SK-N-SH (cell line): ENCODE measurements at regions not wholly inside any gene's neighbourhood (a gene's known extent, or its start where the extent isn't known, plus 50 kb on each side); places are given as distances from the start of the nearest gene placed in this dataset.

Experiments
- CTCF ChIA-PET: fragments of 300-600, 350-600 bp; formaldehyde crosslinking; extraction: SDS; loops from one replicate; lab custom pipeline; 2021; lab: Yijun Ruan, JAX
- POLR2A ChIA-PET: fragments of 350-600 bp; sonication (Branson Sonifier 250); formaldehyde crosslinking; extraction: SDS; loops from one replicate; lab custom pipeline; 2020; ENCODE audit warnings: antibody characterized with exemption, inconsistent platforms; lab: Yijun Ruan, JAX
- DNase-seq: peaks from one replicate; pipeline ENCODE4 v3.0.0; 2012
- H2AFZ ChIP-seq: fragments of 200-600 bp; sonication (generic); 2 replicates; pipeline ENCODE4 v1.8.1; 2016; ENCODE audit warnings: antibody characterized with exemption, mild to moderate bottlenecking, low read depth
- H3F3A ChIP-seq: fragments of 200-600 bp; sonication (generic); replicated peaks from 2 replicates; pipeline ENCODE3; 2016; ENCODE audit warnings: antibody characterized with exemption, mild to moderate bottlenecking; ENCODE audit not compliant: insufficient read depth
- H3K27ac ChIP-seq, 2 experiments: fragments of 200-500 bp in 1 of 2; fragments of 200-600 bp in 1 of 2; sonication (Bioruptor generic) in 1 of 2; sonication (generic), shearing (Covaris generic) in 1 of 2; 2 replicates each; pipeline versions ENCODE4 v1.5.1 to v1.6.1; 2014 to 2016; ENCODE audit warnings: low read depth in 2 of 2, inconsistent platforms in 1 of 2, low read length in 1 of 2, mild to moderate bottlenecking in 1 of 2, mixed read lengths in 1 of 2
- H3K27me3 ChIP-seq: fragments of 200-600 bp; sonication (generic), shearing (Covaris generic); 2 replicates; pipeline ENCODE4 v1.6.1; 2016; ENCODE audit warnings: mixed run types; ENCODE audit not compliant: insufficient read depth
- H3K36me3 ChIP-seq, 2 experiments: fragments of 200-500 bp in 1 of 2; fragments of 200-600 bp in 1 of 2; sonication (Bioruptor generic) in 1 of 2; sonication (generic) in 1 of 2; replicated peaks in 1 of 2; 2 replicates each; pipeline versions ENCODE3 to v1.5.1; 2014 to 2016; ENCODE audit warnings: low read length in 1 of 2, mild to moderate bottlenecking in 1 of 2; ENCODE audit not compliant: insufficient read depth in 2 of 2, control insufficient read depth in 1 of 2
- H3K4me1 ChIP-seq, 2 experiments: fragments of 200-500 bp in 1 of 2; fragments of 200-600 bp in 1 of 2; sonication (Bioruptor generic) in 1 of 2; sonication (generic), shearing (Covaris generic) in 1 of 2; 2 replicates each; pipeline versions ENCODE4 v1.5.1 to v1.6.1; 2014 to 2016; ENCODE audit warnings: low read depth in 1 of 2, low read length in 1 of 2, mixed run types in 1 of 2; ENCODE audit not compliant: insufficient read depth in 2 of 2, control insufficient read depth in 1 of 2
- H3K4me2 ChIP-seq: fragments of 200-600 bp; sonication (generic), shearing (Covaris generic); 2 replicates; pipeline ENCODE4 v1.6.1; 2017; ENCODE audit warnings: mixed run types
- H3K4me3 ChIP-seq, 2 experiments: fragments of 200-500 bp in 1 of 2; fragments of 200-600 bp in 1 of 2; sonication (Bioruptor generic) in 1 of 2; sonication (generic), shearing (Covaris generic) in 1 of 2; 2 replicates each; pipeline versions ENCODE4 v1.5.1 to v1.8.1; 2014 to 2016; ENCODE audit warnings: low read depth in 2 of 2, inconsistent platforms in 1 of 2, low read length in 1 of 2, mild to moderate bottlenecking in 1 of 2, mixed read lengths in 1 of 2, moderate library complexity in 1 of 2
- H3K79me2 ChIP-seq: fragments of 200-600 bp; sonication (generic); 2 replicates; pipeline ENCODE4 v1.8.1; 2017; ENCODE audit warnings: mild to moderate bottlenecking; ENCODE audit not compliant: insufficient read depth
- H3K9ac ChIP-seq: fragments of 200-600 bp; sonication (generic); 2 replicates; pipeline ENCODE4 v1.6.1; 2017; ENCODE audit warnings: mixed run types
- H3K9me2 ChIP-seq: fragments of 200-600 bp; sonication (generic); 2 replicates; pipeline ENCODE4 v1.6.1; 2017; ENCODE audit warnings: mixed run types
- H3K9me3 ChIP-seq: fragments of 200-600 bp; sonication (generic); 2 replicates; pipeline ENCODE4 v1.6.1; 2017; ENCODE audit warnings: mixed run types, mild to moderate bottlenecking, moderate library complexity
- H4K20me1 ChIP-seq: fragments of 200-600 bp; sonication (generic); 2 replicates; pipeline ENCODE4 v1.6.1; 2017; ENCODE audit warnings: mild to moderate bottlenecking, mixed run types; ENCODE audit not compliant: insufficient read depth
- ELF1 ChIP-seq: IDR thresholded peaks from 2 replicates; pipeline ENCODE4 v1.4.0; 2012
- EP300 ChIP-seq, 2 experiments: IDR thresholded peaks; 2 replicates each; pipeline versions ENCODE4 v1.4.0 to v1.6.1; 2012; ENCODE audit warnings: borderline replicate concordance in 1 of 2, low read depth in 1 of 2, low read length in 1 of 2
- FOXM1 ChIP-seq: IDR thresholded peaks from 2 replicates; pipeline ENCODE4 v1.4.0; 2012; ENCODE audit warnings: low read depth, mild to moderate bottlenecking
- GABPA ChIP-seq: IDR thresholded peaks from 2 replicates; pipeline ENCODE4 v1.4.0; 2012; ENCODE audit warnings: low read depth, mild to moderate bottlenecking
- GATA2 ChIP-seq: sonication (generic); formaldehyde crosslinking; IDR thresholded peaks from 2 replicates; pipeline ENCODE4 v1.5.0; 2020; ENCODE audit warnings: mild to moderate bottlenecking, missing genetic modification reagents
- MEF2A ChIP-seq: IDR thresholded peaks from 2 replicates; pipeline ENCODE4 v1.4.0; 2012; ENCODE audit warnings: low read depth, borderline replicate concordance
- MXI1 ChIP-seq: IDR thresholded peaks from 2 replicates; pipeline ENCODE4 v1.6.1; 2012; ENCODE audit warnings: mild to moderate bottlenecking, low read depth, low read length, improper control_type of control experiment
- NRF1 ChIP-seq: IDR thresholded peaks from 2 replicates; pipeline ENCODE4 v1.6.1; 2012; ENCODE audit warnings: low read depth, mild to moderate bottlenecking, low read length
- RAD21 ChIP-seq: IDR thresholded peaks from 2 replicates; pipeline ENCODE4 v1.6.1; 2012; ENCODE audit warnings: mild to moderate bottlenecking, low read length
- RCOR1 ChIP-seq: fragments of 150-350 bp; IDR thresholded peaks from 2 replicates; pipeline ENCODE4 v1.6.1; 2017; ENCODE audit warnings: antibody characterized with exemption, low read length
- SIN3A ChIP-seq: IDR thresholded peaks from 2 replicates; pipeline ENCODE4 v1.6.1; 2012; ENCODE audit warnings: low read depth, mild to moderate bottlenecking, low read length, moderate library complexity, borderline replicate concordance
- TCF12 ChIP-seq: IDR thresholded peaks from 2 replicates; pipeline ENCODE4 v1.4.0; 2012
- YY1 ChIP-seq: IDR thresholded peaks from 2 replicates; pipeline ENCODE4 v1.4.0; 2012; ENCODE audit warnings: low read depth, mild to moderate bottlenecking
- WGBS: methylation state at CpG from one replicate; pipeline ENCODE4 v1.1.6; 2017; ENCODE audit warnings: low lambda C conversion rate; 5-methylcytosine and 5-hydroxymethylcytosine counted together
- TF ChIP-seq, protein P1 (sequence below): IDR thresholded peaks from 2 replicates; pipeline ENCODE4 v1.6.1; 2012; ENCODE audit warnings: mild to moderate bottlenecking, low read depth, low read length, moderate library complexity
- TF ChIP-seq, protein P2 (sequence below): fragments of 150-350 bp; IDR thresholded peaks from 2 replicates; pipeline ENCODE4 v1.6.1; 2016; ENCODE audit warnings: mild to moderate bottlenecking, low read depth, low read length
- TF ChIP-seq, protein P3 (sequence below): IDR thresholded peaks from 2 replicates; pipeline ENCODE4 v1.4.0; 2012; ENCODE audit warnings: low read depth
- TF ChIP-seq, protein P4 (sequence below): IDR thresholded peaks from 2 replicates; pipeline ENCODE4 v1.4.0; 2012; ENCODE audit warnings: low read depth, borderline replicate concordance
- TF ChIP-seq, protein P5 (sequence below): fragments of 200-600 bp; sonication (generic); IDR thresholded peaks from 2 replicates; pipeline ENCODE4 v1.6.1; 2017; ENCODE audit warnings: antibody characterized with exemption, mild to moderate bottlenecking, moderate library complexity

DNA sequence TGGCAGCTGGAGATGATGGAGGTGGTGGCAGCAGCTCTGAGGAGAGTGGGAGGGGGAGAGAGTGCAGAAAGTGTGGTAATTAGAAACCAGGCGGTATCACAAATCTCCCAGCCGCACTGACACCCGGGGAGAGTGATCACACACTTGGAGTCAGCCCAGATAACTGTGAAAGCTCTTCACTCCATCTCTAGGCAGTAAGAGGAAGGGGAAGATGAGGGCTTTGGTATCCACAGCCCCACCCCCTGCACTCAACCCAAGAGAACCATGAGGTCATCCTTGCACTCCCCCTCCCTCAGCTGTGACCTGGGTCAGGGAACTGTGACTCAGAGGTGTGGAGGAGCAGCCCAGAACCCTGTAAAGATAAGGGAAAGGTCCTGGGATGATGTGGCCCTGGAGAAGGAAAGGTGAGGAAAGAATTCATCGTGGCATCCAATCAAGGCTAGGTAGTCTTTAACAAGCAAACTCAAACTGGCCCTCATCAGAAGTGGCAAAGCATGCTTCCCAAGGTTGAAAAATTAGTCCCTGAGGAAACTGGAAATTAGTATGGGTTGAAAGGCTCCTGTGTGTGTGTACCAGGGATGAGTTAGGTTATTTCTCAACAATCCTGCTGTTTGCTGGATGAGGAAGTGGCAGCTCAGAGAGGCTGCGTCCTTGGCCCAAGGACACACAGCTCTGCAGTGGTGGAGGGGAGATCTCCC lies 111.0 kb upstream of the LHX5 start:
- Histone ChIP-seq H3K79me2 (no peaks in the 10 kb centered on the region), H3K4me3 (no peak overlapping the region), H3K4me2 (no peak overlapping the region), H3K9me3 (no peaks in the 10 kb centered on the region), H3K36me3 (no peaks in the 10 kb centered on the region), H2AFZ (no peak overlapping the region), H4K20me1 (no peaks in the 10 kb centered on the region), H3K27ac (no peak overlapping the region), H3K9me2 (no peaks in the 10 kb centered on the region), H3K27me3 (no peaks in the 10 kb centered on the region), H3K4me1 (no peaks in the 10 kb centered on the region), H3F3A (no peaks in the 10 kb centered on the region), H3K9ac (no peak overlapping the region)
- ChIA-PET CTCF (no interaction called here), POLR2A (no interaction called here)
- 2% methylated on average over 5 of the region's 5 CpGs for WGBS
- TF ChIP-seq ELF1: no peak
- TF ChIP-seq, protein P1, sequence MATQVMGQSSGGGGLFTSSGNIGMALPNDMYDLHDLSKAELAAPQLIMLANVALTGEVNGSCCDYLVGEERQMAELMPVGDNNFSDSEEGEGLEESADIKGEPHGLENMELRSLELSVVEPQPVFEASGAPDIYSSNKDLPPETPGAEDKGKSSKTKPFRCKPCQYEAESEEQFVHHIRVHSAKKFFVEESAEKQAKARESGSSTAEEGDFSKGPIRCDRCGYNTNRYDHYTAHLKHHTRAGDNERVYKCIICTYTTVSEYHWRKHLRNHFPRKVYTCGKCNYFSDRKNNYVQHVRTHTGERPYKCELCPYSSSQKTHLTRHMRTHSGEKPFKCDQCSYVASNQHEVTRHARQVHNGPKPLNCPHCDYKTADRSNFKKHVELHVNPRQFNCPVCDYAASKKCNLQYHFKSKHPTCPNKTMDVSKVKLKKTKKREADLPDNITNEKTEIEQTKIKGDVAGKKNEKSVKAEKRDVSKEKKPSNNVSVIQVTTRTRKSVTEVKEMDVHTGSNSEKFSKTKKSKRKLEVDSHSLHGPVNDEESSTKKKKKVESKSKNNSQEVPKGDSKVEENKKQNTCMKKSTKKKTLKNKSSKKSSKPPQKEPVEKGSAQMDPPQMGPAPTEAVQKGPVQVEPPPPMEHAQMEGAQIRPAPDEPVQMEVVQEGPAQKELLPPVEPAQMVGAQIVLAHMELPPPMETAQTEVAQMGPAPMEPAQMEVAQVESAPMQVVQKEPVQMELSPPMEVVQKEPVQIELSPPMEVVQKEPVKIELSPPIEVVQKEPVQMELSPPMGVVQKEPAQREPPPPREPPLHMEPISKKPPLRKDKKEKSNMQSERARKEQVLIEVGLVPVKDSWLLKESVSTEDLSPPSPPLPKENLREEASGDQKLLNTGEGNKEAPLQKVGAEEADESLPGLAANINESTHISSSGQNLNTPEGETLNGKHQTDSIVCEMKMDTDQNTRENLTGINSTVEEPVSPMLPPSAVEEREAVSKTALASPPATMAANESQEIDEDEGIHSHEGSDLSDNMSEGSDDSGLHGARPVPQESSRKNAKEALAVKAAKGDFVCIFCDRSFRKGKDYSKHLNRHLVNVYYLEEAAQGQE: no peak
- TF ChIP-seq GATA2 (CRISPR knock-in tag): no peak
- no peak for TF ChIP-seq RAD21
- no peak for TF ChIP-seq MEF2A
- no peak for TF ChIP-seq GABPA
- TF ChIP-seq, protein P2, sequence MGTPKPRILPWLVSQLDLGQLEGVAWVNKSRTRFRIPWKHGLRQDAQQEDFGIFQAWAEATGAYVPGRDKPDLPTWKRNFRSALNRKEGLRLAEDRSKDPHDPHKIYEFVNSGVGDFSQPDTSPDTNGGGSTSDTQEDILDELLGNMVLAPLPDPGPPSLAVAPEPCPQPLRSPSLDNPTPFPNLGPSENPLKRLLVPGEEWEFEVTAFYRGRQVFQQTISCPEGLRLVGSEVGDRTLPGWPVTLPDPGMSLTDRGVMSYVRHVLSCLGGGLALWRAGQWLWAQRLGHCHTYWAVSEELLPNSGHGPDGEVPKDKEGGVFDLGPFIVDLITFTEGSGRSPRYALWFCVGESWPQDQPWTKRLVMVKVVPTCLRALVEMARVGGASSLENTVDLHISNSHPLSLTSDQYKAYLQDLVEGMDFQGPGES: no peak
- no peak for TF ChIP-seq EP300 (IDR thresholded peaks at IDR 0.05; ENCODE audit: borderline replicate concordance in 1 of 2, low read depth in 1 of 2, low read length in 1 of 2)
- TF ChIP-seq, protein P3, sequence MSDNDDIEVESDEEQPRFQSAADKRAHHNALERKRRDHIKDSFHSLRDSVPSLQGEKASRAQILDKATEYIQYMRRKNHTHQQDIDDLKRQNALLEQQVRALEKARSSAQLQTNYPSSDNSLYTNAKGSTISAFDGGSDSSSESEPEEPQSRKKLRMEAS: no peak
- no peak for TF ChIP-seq FOXM1
- TF ChIP-seq, protein P4, sequence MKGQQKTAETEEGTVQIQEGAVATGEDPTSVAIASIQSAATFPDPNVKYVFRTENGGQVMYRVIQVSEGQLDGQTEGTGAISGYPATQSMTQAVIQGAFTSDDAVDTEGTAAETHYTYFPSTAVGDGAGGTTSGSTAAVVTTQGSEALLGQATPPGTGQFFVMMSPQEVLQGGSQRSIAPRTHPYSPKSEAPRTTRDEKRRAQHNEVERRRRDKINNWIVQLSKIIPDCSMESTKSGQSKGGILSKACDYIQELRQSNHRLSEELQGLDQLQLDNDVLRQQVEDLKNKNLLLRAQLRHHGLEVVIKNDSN: no peak
- no peak for TF ChIP-seq SIN3A
- TF ChIP-seq RCOR1: no peak
- no peak for TF ChIP-seq YY1
- TF ChIP-seq, protein P5, sequence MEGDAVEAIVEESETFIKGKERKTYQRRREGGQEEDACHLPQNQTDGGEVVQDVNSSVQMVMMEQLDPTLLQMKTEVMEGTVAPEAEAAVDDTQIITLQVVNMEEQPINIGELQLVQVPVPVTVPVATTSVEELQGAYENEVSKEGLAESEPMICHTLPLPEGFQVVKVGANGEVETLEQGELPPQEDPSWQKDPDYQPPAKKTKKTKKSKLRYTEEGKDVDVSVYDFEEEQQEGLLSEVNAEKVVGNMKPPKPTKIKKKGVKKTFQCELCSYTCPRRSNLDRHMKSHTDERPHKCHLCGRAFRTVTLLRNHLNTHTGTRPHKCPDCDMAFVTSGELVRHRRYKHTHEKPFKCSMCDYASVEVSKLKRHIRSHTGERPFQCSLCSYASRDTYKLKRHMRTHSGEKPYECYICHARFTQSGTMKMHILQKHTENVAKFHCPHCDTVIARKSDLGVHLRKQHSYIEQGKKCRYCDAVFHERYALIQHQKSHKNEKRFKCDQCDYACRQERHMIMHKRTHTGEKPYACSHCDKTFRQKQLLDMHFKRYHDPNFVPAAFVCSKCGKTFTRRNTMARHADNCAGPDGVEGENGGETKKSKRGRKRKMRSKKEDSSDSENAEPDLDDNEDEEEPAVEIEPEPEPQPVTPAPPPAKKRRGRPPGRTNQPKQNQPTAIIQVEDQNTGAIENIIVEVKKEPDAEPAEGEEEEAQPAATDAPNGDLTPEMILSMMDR: no peak
- TF ChIP-seq NRF1: no peak
- TF ChIP-seq MXI1: no peak
- no peak for TF ChIP-seq TCF12
- no peak for DNase-seq
